Loucy (cell line): ENCODE measurements at regions not wholly inside any gene's neighbourhood (a gene's known extent, or its start where the extent isn't known, plus 50 kb on each side); places are given as distances from the start of the nearest gene placed in this dataset.
A peak's percentile ranks its signal among the peaks of the same experiment; 100 is the strongest.

Experiments used
- H2AFZ ChIP-seq: fragments of 200-600 bp; sonication (generic); 2 replicates; pipeline ENCODE4 v1.6.0; 2016; ENCODE audit warnings: antibody characterized with exemption, mild to moderate bottlenecking, low read length, moderate library complexity
- H3F3A ChIP-seq: fragments of 200-600 bp; 2 replicates; pipeline ENCODE4 v1.6.0; 2016; ENCODE audit warnings: antibody characterized with exemption, low read depth, mild to moderate bottlenecking
- H3K27me3 ChIP-seq: fragments of 200-600 bp; sonication (generic); 2 replicates; pipeline ENCODE4 v1.6.1; 2014; ENCODE audit warnings: low read length, mild to moderate bottlenecking; ENCODE audit not compliant: insufficient read depth, poor library complexity, severe bottlenecking
- H3K36me3 ChIP-seq: fragments of 200-600 bp; sonication (generic); 2 replicates; pipeline ENCODE4 v1.6.1; 2016; ENCODE audit warnings: low read length; ENCODE audit not compliant: insufficient read depth
- H3K4me1 ChIP-seq: fragments of 200-600 bp; sonication (generic); 2 replicates; pipeline ENCODE4 v1.5.1; 2014; ENCODE audit warnings: low read length, mild to moderate bottlenecking; ENCODE audit not compliant: insufficient read depth, poor library complexity, severe bottlenecking
- H3K4me2 ChIP-seq: fragments of 200-600 bp; sonication (generic); 2 replicates; pipeline ENCODE4 v1.6.0; 2014; ENCODE audit warnings: antibody characterized with exemption, low read length, low read depth, mild to moderate bottlenecking; ENCODE audit not compliant: poor library complexity, severe bottlenecking
- H3K4me3 ChIP-seq: fragments of 200-600 bp; sonication (generic); 2 replicates; pipeline ENCODE4 v1.5.1; 2014; ENCODE audit warnings: low read length, mild to moderate bottlenecking, mixed read lengths; ENCODE audit not compliant: poor library complexity, severe bottlenecking
- H3K79me2 ChIP-seq: fragments of 200-600 bp; sonication (generic); 2 replicates; pipeline ENCODE4 v1.6.1; 2014; ENCODE audit warnings: low read length; ENCODE audit not compliant: insufficient read depth
- H3K9ac ChIP-seq: fragments of 200-600 bp; sonication (generic); 2 replicates; pipeline ENCODE4 v1.6.0; 2014; ENCODE audit warnings: mild to moderate bottlenecking, low read depth, low read length, moderate library complexity; ENCODE audit not compliant: poor library complexity, severe bottlenecking
- H3K9me2 ChIP-seq: fragments of 200-600 bp; sonication (generic); replicated peaks from 2 replicates; pipeline ENCODE4 v1.6.1; 2016; ENCODE audit warnings: low read depth, low read length, mixed read lengths
- H3K9me3 ChIP-seq: fragments of 200-600 bp; sonication (generic); 2 replicates; pipeline ENCODE4 v1.6.1; 2014; ENCODE audit warnings: mild to moderate bottlenecking, antibody characterized with exemption, low read length, low read depth; ENCODE audit not compliant: insufficient read depth
- H4K20me1 ChIP-seq: fragments of 200-600 bp; sonication (generic); 2 replicates; pipeline ENCODE4 v1.6.0; 2014; ENCODE audit warnings: antibody characterized with exemption, low read length, mild to moderate bottlenecking; ENCODE audit not compliant: insufficient read depth, poor library complexity, severe bottlenecking
- CTCF ChIP-seq: fragments of 200-600 bp; sonication (generic); conservative IDR thresholded peaks from 2 replicates; pipeline ENCODE4 v1.5.1; 2014; ENCODE audit warnings: mild to moderate bottlenecking, antibody characterized with exemption, low read length
- EZH2phosphoT487 ChIP-seq: fragments of 200-600 bp; IDR thresholded peaks from 2 replicates; pipeline ENCODE4 v1.6.1; 2018; ENCODE audit warnings: antibody characterized with exemption, mild to moderate bottlenecking, moderate library complexity, borderline replicate concordance

- no peak for TF ChIP-seq CTCF
- TF ChIP-seq EZH2phosphoT487: no peak
- no peak overlapping the region for H3K9ac ChIP-seq
- H3K9me3 ChIP-seq: no peaks in the 10 kb centered on the region
- no peaks in the 10 kb centered on the region for H3F3A ChIP-seq
- no peaks in the 10 kb centered on the region for H3K27me3 ChIP-seq
- H3K4me3 ChIP-seq: no peak overlapping the region
- H3K79me2 ChIP-seq: no peaks in the 10 kb centered on the region
- no peaks in the 10 kb centered on the region for H3K36me3 ChIP-seq
- H2AFZ ChIP-seq: peak overlapping the region; percentile 84
- H3K9me2 ChIP-seq: no peaks in the 10 kb centered on the region
- no peaks in the 10 kb centered on the region for H3K4me1 ChIP-seq
- H3K4me2 ChIP-seq: peak overlapping the region; percentile 37
- no peaks in the 10 kb centered on the region for H4K20me1 ChIP-seq
These were observed 51.4 kb upstream of the EMCN start for GRCh38 chr4:100569196-100569595.
